CD14-positive monocyte (primary cell): ENCODE measurements at regions not wholly inside any gene's neighbourhood (a gene's known extent, or its start where the extent isn't known, plus 50 kb on each side); places are given as distances from the start of the nearest gene placed in this dataset.

Experiments
- DNase-seq, 3 donors: peaks; one replicate each; pipeline ENCODE4 v3.0.0-alpha.2; 2011 to 2022
- H2AFZ ChIP-seq: 2 replicates; pipeline ENCODE4 v1.6.0; 2012; ENCODE audit warnings: mild to moderate bottlenecking, low read depth, low read length, inconsistent platforms; ENCODE audit not compliant: insufficient read depth, poor library complexity, severe bottlenecking
- H3K27ac ChIP-seq, 2 donors: 1 replicate in 1 of 2; 2 replicates in 1 of 2; pipeline ENCODE4 v1.5.1; 2012 to 2013; ENCODE audit warnings: low read length in 2 of 2, control low read depth in 1 of 2, inconsistent platforms in 1 of 2, low read depth in 1 of 2, mild to moderate bottlenecking in 1 of 2
- H3K27me3 ChIP-seq, 2 donors: one replicate each; pipeline versions ENCODE4 v1.6.0 to v1.6.1; 2011 to 2013; ENCODE audit warnings: low read length in 2 of 2; ENCODE audit not compliant: control insufficient read depth in 2 of 2, insufficient read depth in 2 of 2
- H3K36me3 ChIP-seq, 2 donors: replicated peaks in 1 of 2; 1 replicate in 1 of 2; 2 replicates in 1 of 2; pipeline versions ENCODE4 v1.5.1 to v1.6.1; 2012 to 2013; ENCODE audit warnings: low read length in 2 of 2, control low read depth in 1 of 2, inconsistent platforms in 1 of 2, mild to moderate bottlenecking in 1 of 2; ENCODE audit not compliant: insufficient read depth in 2 of 2, control insufficient read depth in 1 of 2
- H3K4me1 ChIP-seq, 2 donors: 1 replicate in 1 of 2; 2 replicates in 1 of 2; pipeline versions ENCODE4 v1.5.1 to v1.6.1; 2012 to 2013; ENCODE audit warnings: low read length in 2 of 2, control low read depth in 1 of 2, inconsistent platforms in 1 of 2, mild to moderate bottlenecking in 1 of 2, moderate library complexity in 1 of 2; ENCODE audit not compliant: insufficient read depth in 2 of 2, control insufficient read depth in 1 of 2
- H3K4me2 ChIP-seq: replicated peaks from 2 replicates; pipeline ENCODE3; 2012; ENCODE audit warnings: low read length, moderate library complexity, mild to moderate bottlenecking; ENCODE audit not compliant: poor library complexity, severe bottlenecking; ENCODE audit errors: extremely low read depth
- H3K4me3 ChIP-seq, 3 experiments: fragments of 200-600 bp in 1 of 3; sonication (generic) in 1 of 3; replicated peaks in 1 of 3; 1 replicate in 2 of 3; 2 replicates in 1 of 3; pipeline ENCODE4 v1.5.1; 2011 to 2013; ENCODE audit warnings: low read length in 3 of 3, mild to moderate bottlenecking in 3 of 3, control low read depth in 2 of 3, low read depth in 2 of 3, inconsistent platforms in 1 of 3, moderate library complexity in 1 of 3
- H3K79me2 ChIP-seq: 2 replicates; pipeline ENCODE4 v1.6.0; 2012; ENCODE audit warnings: mild to moderate bottlenecking, control low read depth, inconsistent platforms, low read length, moderate library complexity; ENCODE audit not compliant: insufficient read depth
- H3K9ac ChIP-seq: 2 replicates; pipeline ENCODE4 v1.6.0; 2017; ENCODE audit warnings: low read length, mild to moderate bottlenecking; ENCODE audit not compliant: insufficient read depth, poor library complexity, severe bottlenecking
- H3K9me3 ChIP-seq, 2 donors: replicated peaks in 1 of 2; 1 replicate in 1 of 2; 2 replicates in 1 of 2; pipeline versions ENCODE4 v1.5.1 to v1.6.1; 2012 to 2013; ENCODE audit warnings: low read length in 2 of 2, control low read depth in 1 of 2; ENCODE audit not compliant: control insufficient read depth in 1 of 2, insufficient read depth in 1 of 2
- H4K20me1 ChIP-seq: 2 replicates; pipeline ENCODE4 v1.6.0; 2012; ENCODE audit warnings: mild to moderate bottlenecking, low read length, control low read depth, moderate library complexity; ENCODE audit not compliant: insufficient read depth
- H3K27ac Mint-ChIP-seq, 7 donors: one replicate each; pipeline ENCODE4 v1.8.0; 2020; ENCODE audit warnings: mild to moderate bottlenecking in 7 of 7, mixed read lengths in 7 of 7, moderate library complexity in 6 of 7, inconsistent platforms in 2 of 7
- H3K27me3 Mint-ChIP-seq, 3 donors: one replicate each; pipeline ENCODE4 v1.8.0; 2021 to 2022; ENCODE audit warnings: low read depth in 3 of 3, mild to moderate bottlenecking in 3 of 3, mixed read lengths in 3 of 3, moderate library complexity in 3 of 3, inconsistent platforms in 1 of 3
- H3K36me3 Mint-ChIP-seq, 2 donors: one replicate each; pipeline ENCODE4 v1.8.0; 2020; ENCODE audit warnings: mixed read lengths in 2 of 2, inconsistent platforms in 1 of 2, mild to moderate bottlenecking in 1 of 2
- H3K4me1 Mint-ChIP-seq: one replicate; pipeline ENCODE4 v1.8.0; 2020; ENCODE audit warnings: mild to moderate bottlenecking, mixed read lengths
- H3K4me3 Mint-ChIP-seq, 2 donors: one replicate each; pipeline ENCODE4 v1.8.0; 2020; ENCODE audit warnings: mild to moderate bottlenecking in 2 of 2, mixed read lengths in 2 of 2, moderate library complexity in 1 of 2
- H3K9me3 Mint-ChIP-seq, 7 donors: one replicate each; pipeline ENCODE4 v1.8.0; 2020 to 2022; ENCODE audit warnings: mixed read lengths in 7 of 7, mild to moderate bottlenecking in 6 of 7, moderate library complexity in 6 of 7, inconsistent platforms in 2 of 7
- WGBS: methylation state at CpG from one replicate; pipeline ENCODE4 v1.1.5; 2013; ENCODE audit warnings: missing lambda C conversion rate; ENCODE audit not compliant: insufficient coverage; 5-methylcytosine and 5-hydroxymethylcytosine counted together
- intact Hi-C, 2 donors: fragments of 100-400 bp; cut with micrococcal nuclease; formaldehyde crosslinking; loops; one replicate each; pipeline versions ENCODE4 v1.15.0 to v1.15.1; 2023
- TF ChIP-seq, protein P1 (sequence below): fragments of 200-600 bp; IDR thresholded peaks from one replicate; pipeline ENCODE4 v1.8.0; 2022; ENCODE audit warnings: antibody characterized with exemption, mild to moderate bottlenecking

DNA sequence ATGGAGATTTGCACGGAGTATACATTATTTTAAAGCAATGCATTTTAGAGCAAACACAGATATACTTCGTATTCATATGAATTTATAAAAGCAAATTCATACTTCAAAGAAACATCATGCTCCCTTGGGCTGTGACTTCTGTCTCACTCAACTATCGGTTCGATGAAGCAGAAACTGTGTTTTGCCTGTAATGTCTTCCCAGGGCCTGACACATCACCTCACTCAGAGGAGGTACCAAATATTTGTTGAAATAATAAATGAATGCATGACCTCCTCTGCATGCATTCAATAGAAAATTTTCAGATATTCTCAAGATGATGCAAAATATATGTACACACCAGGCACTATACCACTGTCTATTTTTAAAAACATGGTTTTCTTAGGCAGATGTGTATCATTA lies 432.7 kb downstream of the EFNB2 start:
- no peak overlapping the region for H2AFZ ChIP-seq
- no peak overlapping the region for H3K9ac ChIP-seq
- no peak overlapping the region for H3K4me2 ChIP-seq
- no peak overlapping the region for H3K27ac ChIP-seq
- Mint-ChIP-seq H3K27ac (no peak overlapping the region), H3K27me3 (no peaks in the 10 kb centered on the region), H3K9me3 (peaks cover 0 to 10% (median 2%) of the 10 kb centered on the region in 7 donors), H3K36me3 (no peaks in the 10 kb centered on the region), H3K4me3 (no peak overlapping the region), H3K4me1 (no peaks in the 10 kb centered on the region)
- WGBS: 100% methylated on average over 1 of the region's 4 CpGs
- no peaks in the 10 kb centered on the region for H3K79me2 ChIP-seq
- H3K4me1 ChIP-seq: no peaks in the 10 kb centered on the region
- TF ChIP-seq, protein P1, sequence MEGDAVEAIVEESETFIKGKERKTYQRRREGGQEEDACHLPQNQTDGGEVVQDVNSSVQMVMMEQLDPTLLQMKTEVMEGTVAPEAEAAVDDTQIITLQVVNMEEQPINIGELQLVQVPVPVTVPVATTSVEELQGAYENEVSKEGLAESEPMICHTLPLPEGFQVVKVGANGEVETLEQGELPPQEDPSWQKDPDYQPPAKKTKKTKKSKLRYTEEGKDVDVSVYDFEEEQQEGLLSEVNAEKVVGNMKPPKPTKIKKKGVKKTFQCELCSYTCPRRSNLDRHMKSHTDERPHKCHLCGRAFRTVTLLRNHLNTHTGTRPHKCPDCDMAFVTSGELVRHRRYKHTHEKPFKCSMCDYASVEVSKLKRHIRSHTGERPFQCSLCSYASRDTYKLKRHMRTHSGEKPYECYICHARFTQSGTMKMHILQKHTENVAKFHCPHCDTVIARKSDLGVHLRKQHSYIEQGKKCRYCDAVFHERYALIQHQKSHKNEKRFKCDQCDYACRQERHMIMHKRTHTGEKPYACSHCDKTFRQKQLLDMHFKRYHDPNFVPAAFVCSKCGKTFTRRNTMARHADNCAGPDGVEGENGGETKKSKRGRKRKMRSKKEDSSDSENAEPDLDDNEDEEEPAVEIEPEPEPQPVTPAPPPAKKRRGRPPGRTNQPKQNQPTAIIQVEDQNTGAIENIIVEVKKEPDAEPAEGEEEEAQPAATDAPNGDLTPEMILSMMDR: no peak
- no peaks in the 10 kb centered on the region for H3K27me3 ChIP-seq
- peaks cover 0 to 3% of the 10 kb centered on the region in 2 donors for H3K9me3 ChIP-seq
- no peaks in the 10 kb centered on the region for H3K36me3 ChIP-seq
- H4K20me1 ChIP-seq: no peaks in the 10 kb centered on the region
- DNase-seq: no peak
- intact Hi-C loops: no loop called here
- no peak overlapping the region for H3K4me3 ChIP-seq

DNA sequence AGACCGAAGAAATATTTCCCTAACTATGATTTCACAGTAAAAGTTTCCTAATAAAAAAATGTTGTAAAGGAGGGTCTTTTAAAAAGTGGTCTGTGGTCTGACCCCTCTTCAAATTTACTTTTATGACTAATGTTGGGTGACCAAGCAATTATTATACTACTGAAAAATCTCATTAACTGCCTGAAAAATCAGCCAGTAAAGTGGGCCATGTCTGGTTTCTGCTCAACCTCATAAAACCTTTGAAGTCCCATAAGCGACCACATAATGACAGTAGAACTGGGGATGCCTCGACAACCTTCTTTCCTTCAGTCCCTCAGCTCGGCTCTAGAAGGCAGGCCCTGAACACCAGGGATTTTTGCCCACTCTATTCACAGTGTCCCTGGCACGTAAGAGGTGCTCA lies 434.3 kb downstream of the EFNB2 start:
- Histone ChIP-seq H3K4me3 (no peak overlapping the region), H3K27ac (no peak overlapping the region), H3K4me2 (no peak overlapping the region), H3K4me1 (no peaks in the 10 kb centered on the region), H3K9me3 (peaks cover 0 to 3% of the 10 kb centered on the region in 2 donors), H3K9ac (no peak overlapping the region), H4K20me1 (no peaks in the 10 kb centered on the region), H3K79me2 (no peaks in the 10 kb centered on the region), H3K27me3 (no peaks in the 10 kb centered on the region), H3K36me3 (no peaks in the 10 kb centered on the region), H2AFZ (no peak overlapping the region)
- Mint-ChIP-seq H3K4me1 (no peaks in the 10 kb centered on the region), H3K36me3 (no peaks in the 10 kb centered on the region), H3K27ac (no peak overlapping the region), H3K4me3 (no peak overlapping the region), H3K27me3 (peaks cover 0 to 2% (median 0%) of the 10 kb centered on the region in 3 donors), H3K9me3 (peaks cover 0 to 10% (median 2%) of the 10 kb centered on the region in 7 donors)
- intact Hi-C loops: no loop called here
- TF ChIP-seq, protein P1: no peak
- DNase-seq: no peak
- WGBS: no CpG with 5 or more reads among the region's 5 CpGs
